ENCODE measurements at regions not wholly inside any gene's neighbourhood (a gene's known extent, or its start where the extent isn't known, plus 50 kb on each side); places are given as distances from the start of the nearest gene placed in this dataset.
"Not testable (repeated sequence)": the region's sequence is repeated elsewhere in the genome, so short reads cannot be mapped to it uniquely, and the experiment has no call there.

GRCh38 chr10:36452851-36453250 is 672.5 kb upstream of the ANKRD30A start:
- no peak for DNase-seq (ENCODE audit: low read depth, low spot score)

GRCh38 chr10:36451391-36451970 is 673.9 kb upstream of the ANKRD30A start:
- DNase-seq (ENCODE audit: low read depth, low spot score), result no peak

- DNase-seq (ENCODE audit: low read depth, low spot score), result no peak
Measured at GRCh38 chr10:36450380-36450779, 675.0 kb upstream of the ANKRD30A start.

GRCh38 chr10:36448760-36449691 is 676.4 kb upstream of the ANKRD30A start:
- DNase-seq (ENCODE audit: low read depth, low spot score), result peak; percentile 48

GRCh38 chr10:36446881-36447280 is 678.5 kb upstream of the ANKRD30A start:
- DNase-seq (ENCODE audit: low read depth, low spot score), result no peak

- DNase-seq (ENCODE audit: low read depth, low spot score), result no peak
Measured at GRCh38 chr10:36443233-36443632, 682.2 kb upstream of the ANKRD30A start.

GRCh38 chr10:36441557-36441956 is 683.8 kb upstream of the ANKRD30A start:
- no peak for DNase-seq (ENCODE audit: low read depth, low spot score)

- no peak for DNase-seq (ENCODE audit: low read depth, low spot score)
Measured at GRCh38 chr10:36440539-36440938, 684.9 kb upstream of the ANKRD30A start.

- DNase-seq (ENCODE audit: low read depth, low spot score), result no peak
Measured at GRCh38 chr10:36437367-36437766, 688.0 kb upstream of the ANKRD30A start.

- no peak for DNase-seq (ENCODE audit: low read depth, low spot score)
Measured at GRCh38 chr10:36428507-36428906, 696.9 kb upstream of the ANKRD30A start.

GRCh38 chr10:36425131-36425797 is 700.1 kb upstream of the ANKRD30A start:
- no peak for DNase-seq (ENCODE audit: low read depth, low spot score)

GRCh38 chr10:36424502-36424901 is 700.9 kb upstream of the ANKRD30A start:
- no peak for DNase-seq (ENCODE audit: low read depth, low spot score)

GRCh38 chr10:36423821-36424248 is 701.6 kb upstream of the ANKRD30A start:
- DNase-seq (ENCODE audit: low read depth, low spot score), result no peak

GRCh38 chr10:36421992-36422391 is 703.4 kb upstream of the ANKRD30A start:
- DNase-seq (ENCODE audit: low read depth, low spot score), result no peak

GRCh38 chr10:36416513-36416912 is 708.9 kb upstream of the ANKRD30A start:
- DNase-seq (ENCODE audit: low read depth, low spot score), result no peak

- no peak for DNase-seq (ENCODE audit: low read depth, low spot score)
Measured at GRCh38 chr10:36412942-36413341, 712.5 kb upstream of the ANKRD30A start.

GRCh38 chr10:36400238-36400637 is 725.2 kb upstream of the ANKRD30A start:
- DNase-seq (ENCODE audit: low read depth, low spot score), result not testable (repeated sequence)

- no peak for DNase-seq (ENCODE audit: low read depth, low spot score)
Measured at GRCh38 chr10:36393801-36394200, 731.6 kb upstream of the ANKRD30A start.

- DNase-seq (ENCODE audit: low read depth, low spot score), result no peak
Measured at GRCh38 chr10:36391405-36391804, 734.0 kb upstream of the ANKRD30A start.

- no peak for DNase-seq (ENCODE audit: low read depth, low spot score)
Measured at GRCh38 chr10:36390221-36390620, 735.2 kb upstream of the ANKRD30A start.

- no peak for DNase-seq (ENCODE audit: low read depth, low spot score)
Measured at GRCh38 chr10:36388166-36388565, 737.2 kb upstream of the ANKRD30A start.

- no peak for DNase-seq (ENCODE audit: low read depth, low spot score)
Measured at GRCh38 chr10:36385693-36386092, 739.7 kb upstream of the ANKRD30A start.

All from iPS DF 19.7 (cell line).